ENCODE measurements at regions not wholly inside any gene's neighbourhood (a gene's known extent, or its start where the extent isn't known, plus 50 kb on each side); places are given as distances from the start of the nearest gene placed in this dataset.

- no peaks in the 10 kb centered on the region for H3K27me3 Mint-ChIP-seq
- intact Hi-C loops (cut with micrococcal nuclease): no loop called here
- CTCF ChIA-PET: no interaction called here
- no peak overlapping the region for H3K27ac Mint-ChIP-seq
- ATAC-seq: no peak
- no peak overlapping the region for H3K4me3 Mint-ChIP-seq
- no peaks in the 10 kb centered on the region for H3K4me1 Mint-ChIP-seq (ENCODE audit: low read depth)
- POLR2A ChIA-PET: no interaction called here
- H3K9me3 Mint-ChIP-seq: peaks cover 4% of the 10 kb centered on the region
- H3K36me3 Mint-ChIP-seq (ENCODE audit: low read depth): no peaks in the 10 kb centered on the region
- no peak for TF ChIP-seq CTCF (IDR thresholded peaks at IDR 0.05)
- no peak for DNase-seq
Observed at GRCh38 chr4:65880594-65880993, 210.3 kb upstream of the EPHA5 start.

GRCh38 chr4:65868096-65868824 is 198.0 kb upstream of the EPHA5 start:
- H3K27me3 Mint-ChIP-seq: no peaks in the 10 kb centered on the region
- H3K4me3 Mint-ChIP-seq: no peak overlapping the region
- CTCF ChIA-PET: no interaction called here
- DNase-seq (no peak), ATAC-seq (no peak)
- POLR2A ChIA-PET: no interaction called here
- H3K27ac Mint-ChIP-seq: no peak overlapping the region
- H3K4me1 Mint-ChIP-seq (ENCODE audit: low read depth): no peaks in the 10 kb centered on the region
- intact Hi-C loops (cut with micrococcal nuclease): no loop called here
- H3K9me3 Mint-ChIP-seq: peaks cover 9% of the 10 kb centered on the region
- no peaks in the 10 kb centered on the region for H3K36me3 Mint-ChIP-seq (ENCODE audit: low read depth)
- no peak for TF ChIP-seq CTCF (IDR thresholded peaks at IDR 0.05)

GRCh38 chr4:65865489-65865888 is 195.2 kb upstream of the EPHA5 start:
- Mint-ChIP-seq H3K4me1 (ENCODE audit: low read depth) (no peaks in the 10 kb centered on the region), H3K36me3 (ENCODE audit: low read depth) (no peaks in the 10 kb centered on the region), H3K4me3 (no peak overlapping the region), H3K27ac (no peak overlapping the region), H3K27me3 (no peaks in the 10 kb centered on the region), H3K9me3 (peaks cover 8% of the 10 kb centered on the region)
- DNase-seq (no peak), ATAC-seq (no peak)
- ChIA-PET POLR2A (no interaction called here), CTCF (no interaction called here)
- intact Hi-C loops (cut with micrococcal nuclease): no loop called here
- TF ChIP-seq CTCF (IDR thresholded peaks at IDR 0.05): no peak

- Mint-ChIP-seq H3K36me3 (ENCODE audit: low read depth) (no peaks in the 10 kb centered on the region), H3K27me3 (no peaks in the 10 kb centered on the region), H3K4me3 (no peak overlapping the region), H3K9me3 (peaks cover 9% of the 10 kb centered on the region), H3K27ac (no peak overlapping the region), H3K4me1 (ENCODE audit: low read depth) (no peaks in the 10 kb centered on the region)
- ATAC-seq (no peak), DNase-seq (no peak)
- POLR2A ChIA-PET: no interaction called here
- TF ChIP-seq CTCF (IDR thresholded peaks at IDR 0.05): no peak
- intact Hi-C loops (cut with micrococcal nuclease): no loop called here
- CTCF ChIA-PET: no interaction called here
Observed at GRCh38 chr4:65861993-65862392, 191.7 kb upstream of the EPHA5 start.

- no peaks in the 10 kb centered on the region for H3K36me3 Mint-ChIP-seq (ENCODE audit: low read depth)
- ChIA-PET CTCF (no interaction called here), POLR2A (no interaction called here)
- no peaks in the 10 kb centered on the region for H3K4me1 Mint-ChIP-seq (ENCODE audit: low read depth)
- peaks cover 3% of the 10 kb centered on the region for H3K9me3 Mint-ChIP-seq
- DNase-seq (no peak), ATAC-seq (no peak)
- H3K27me3 Mint-ChIP-seq: no peaks in the 10 kb centered on the region
- intact Hi-C loops (cut with micrococcal nuclease): no loop called here
- TF ChIP-seq CTCF (IDR thresholded peaks at IDR 0.05): no peak
- no peak overlapping the region for H3K4me3 Mint-ChIP-seq
- no peak overlapping the region for H3K27ac Mint-ChIP-seq
Observed at GRCh38 chr4:65845199-65845773, 175.0 kb upstream of the EPHA5 start.

Measured in activated CD8-positive, alpha-beta T cell treated with anti-CD3 and anti-CD28 coated beads for 36 hours (primary cell).